Kidney (tissue), 13 donors: ENCODE measurements at regions not wholly inside any gene's neighbourhood (a gene's known extent, or its start where the extent isn't known, plus 50 kb on each side); places are given as distances from the start of the nearest gene placed in this dataset.

ENCODE experiments used
- DNase-seq, 5 donors: peaks; one replicate each; pipeline ENCODE4 v3.0.0-alpha.2; 2013 to 2020
- FAIRE-seq: peaks from 2 replicates; lab custom pipeline; 2012; peaks lifted over from hg19 to GRCh38; lab: Jason Lieb, UNC
- H3K27ac ChIP-seq, 2 donors: one replicate each; pipeline ENCODE4 v1.7.0; 2013; ENCODE audit warnings: low read depth in 2 of 2, low read length in 2 of 2, inconsistent platforms in 1 of 2
- H3K27me3 ChIP-seq: one replicate; pipeline ENCODE4 v1.7.1; 2013; ENCODE audit warnings: low read length, inconsistent platforms; ENCODE audit not compliant: control insufficient read depth, insufficient read depth
- H3K36me3 ChIP-seq, 3 donors: one replicate each; pipeline versions ENCODE4 v1.7.0 to v1.7.1; 2013; ENCODE audit warnings: low read length in 3 of 3, control low read depth in 1 of 3, inconsistent platforms in 1 of 3; ENCODE audit not compliant: insufficient read depth in 3 of 3, control insufficient read depth in 2 of 3
- H3K4me1 ChIP-seq, 3 donors: one replicate each; pipeline versions ENCODE4 v1.7.0 to v1.7.1; 2013; ENCODE audit warnings: low read length in 3 of 3, inconsistent platforms in 1 of 3, low read depth in 1 of 3; ENCODE audit not compliant: control insufficient read depth in 2 of 3, insufficient read depth in 2 of 3
- H3K4me3 ChIP-seq, 3 donors: one replicate each; pipeline versions ENCODE4 v1.7.0 to v1.8.1; 2013; ENCODE audit warnings: low read length in 3 of 3, control low read depth in 1 of 3, inconsistent platforms in 1 of 3
- H3K9ac ChIP-seq, 3 donors: one replicate each; pipeline versions ENCODE4 v1.7.0 to v1.7.1; 2013; ENCODE audit warnings: low read length in 3 of 3, control low read depth in 1 of 3, inconsistent platforms in 1 of 3
- H3K9me3 ChIP-seq, 3 donors: one replicate each; pipeline versions ENCODE4 v1.7.0 to v1.7.1; 2013; ENCODE audit warnings: low read length in 3 of 3, control low read depth in 1 of 3, inconsistent platforms in 1 of 3; ENCODE audit not compliant: control insufficient read depth in 2 of 3, insufficient read depth in 1 of 3
- CTCF ChIP-seq: IDR thresholded peaks from 3 replicates; pipeline ENCODE4 v1.5.1; 2012; ENCODE audit warnings: mild to moderate bottlenecking, moderate library complexity, borderline replicate concordance; ENCODE audit not compliant: insufficient read depth; ENCODE audit errors: extremely low read depth
- intact Hi-C: fragments of 100-400 bp; cut with DNase I; formaldehyde crosslinking; loops from one replicate; pipeline ENCODE4 v1.11.1; 2022
- donor health status: control.
- donor health status: control.
- donor health status: control.
- donor health status: control.
- donor health status: control.
- donor health status: DM: yes; HTN: yes; CAD: no.
- donor health status: Normal renal cell carcinoma (clear cell type).

DNA sequence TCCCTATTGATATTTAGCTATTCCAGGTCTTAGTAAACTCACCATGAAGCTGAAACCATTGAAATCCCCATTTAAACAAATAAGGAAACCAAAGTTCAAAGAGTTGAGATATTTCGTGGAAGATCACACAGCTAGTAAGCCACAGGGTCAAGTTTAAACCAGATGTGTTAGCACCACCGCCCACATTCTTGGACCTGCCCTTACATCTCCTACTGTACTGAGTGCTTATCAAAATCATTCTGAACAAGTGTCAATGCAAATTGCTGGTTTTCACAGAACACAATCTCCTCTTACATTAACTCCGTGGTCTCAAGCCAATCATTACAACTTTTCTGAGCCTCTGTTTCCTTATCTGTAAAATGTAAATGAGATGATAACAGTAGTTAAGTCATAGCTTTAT is 676.2 kb downstream of the CDH11 start:
- Histone ChIP-seq H3K4me1 (no peaks in the 10 kb centered on the region), H3K9ac (no peak overlapping the region)

DNA sequence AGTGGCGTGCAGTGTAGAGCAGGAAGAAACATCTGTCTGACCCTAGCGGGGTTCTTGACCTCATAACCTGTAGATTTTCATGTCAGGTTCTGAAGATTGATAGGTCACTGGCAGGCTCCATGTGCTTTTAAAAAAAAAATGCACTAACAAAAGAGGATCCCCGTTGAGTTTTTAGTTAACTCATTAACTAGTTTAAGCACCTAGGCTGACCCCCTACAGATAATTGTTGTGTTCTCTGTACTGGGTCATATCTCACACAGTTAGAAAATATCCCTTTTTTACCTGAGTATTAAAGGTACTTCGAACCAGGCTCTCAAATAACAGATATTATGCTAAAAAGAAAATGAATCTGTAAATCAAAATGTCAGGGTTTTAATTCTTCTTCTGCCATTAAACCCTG is 676.6 kb downstream of the CDH11 start:
- TF ChIP-seq CTCF: no peak
- H3K9ac ChIP-seq: no peak overlapping the region
- no peak for DNase-seq
- intact Hi-C loops: no loop called here
- H3K4me1 ChIP-seq: no peaks in the 10 kb centered on the region
- no peak for FAIRE-seq
- no peaks in the 10 kb centered on the region for H3K36me3 ChIP-seq
- H3K27ac ChIP-seq: no peak overlapping the region
- H3K9me3 ChIP-seq: no peaks in the 10 kb centered on the region
- H3K27me3 ChIP-seq: no peaks in the 10 kb centered on the region
- no peak overlapping the region for H3K4me3 ChIP-seq

More for the DNA sequence above, 676.2 kb downstream of the CDH11 start:
- intact Hi-C loops: no loop called here
- no peaks in the 10 kb centered on the region for H3K9me3 ChIP-seq
- H3K27me3 ChIP-seq: no peaks in the 10 kb centered on the region
- no peak overlapping the region for H3K4me3 ChIP-seq
- TF ChIP-seq CTCF: no peak
- DNase-seq: no peak
- no peak overlapping the region for H3K27ac ChIP-seq
- FAIRE-seq: no peak
- no peaks in the 10 kb centered on the region for H3K36me3 ChIP-seq

- Histone ChIP-seq H3K4me1 (no peaks in the 10 kb centered on the region), H3K36me3 (no peaks in the 10 kb centered on the region), H3K4me3 (no peak overlapping the region), H3K27me3 (no peaks in the 10 kb centered on the region), H3K9ac (no peak overlapping the region), H3K9me3 (no peaks in the 10 kb centered on the region), H3K27ac (no peak overlapping the region)
- TF ChIP-seq CTCF: no peak
- no peak for FAIRE-seq
- intact Hi-C loops: no loop called here
- DNase-seq: peak in 3 of 5 donors; percentile 28 to 74 (median 63)
Measured at GRCh38 chr16:64440421-64440831, 681.4 kb downstream of the CDH11 start.

GRCh38 chr16:64440005-64440404 is 681.9 kb downstream of the CDH11 start:
- Histone ChIP-seq H3K9me3 (no peaks in the 10 kb centered on the region), H3K4me3 (no peak overlapping the region), H3K27me3 (no peaks in the 10 kb centered on the region), H3K9ac (no peak overlapping the region), H3K36me3 (no peaks in the 10 kb centered on the region), H3K4me1 (no peaks in the 10 kb centered on the region), H3K27ac (no peak overlapping the region)
- FAIRE-seq: no peak
- DNase-seq: no peak
- intact Hi-C loops: no loop called here
- no peak for TF ChIP-seq CTCF
